Osteocyte (in vitro differentiated cells): ENCODE measurements at regions not wholly inside any gene's neighbourhood (a gene's known extent, or its start where the extent isn't known, plus 50 kb on each side); places are given as distances from the start of the nearest gene placed in this dataset.
"Not testable (repeated sequence)": the region's sequence is repeated elsewhere in the genome, so short reads cannot be mapped to it uniquely, and the experiment has no call there.

Experiments used
- DNase-seq: peaks from one replicate; pipeline ENCODE4 v3.0.0; 2021; ENCODE audit warnings: mixed read lengths; ENCODE audit not compliant: unreplicated experiment; ENCODE audit errors: extremely low spot score
- H3K27ac Mint-ChIP-seq: one replicate; pipeline ENCODE4 v1.8.0; 2021; ENCODE audit warnings: mild to moderate bottlenecking, mixed read lengths; ENCODE audit not compliant: unreplicated experiment
- H3K27me3 Mint-ChIP-seq: one replicate; pipeline ENCODE4 v1.8.0; 2021; ENCODE audit warnings: mixed read lengths; ENCODE audit not compliant: unreplicated experiment
- H3K36me3 Mint-ChIP-seq: one replicate; pipeline ENCODE4 v1.8.0; 2021; ENCODE audit warnings: mixed read lengths; ENCODE audit not compliant: unreplicated experiment
- H3K4me1 Mint-ChIP-seq: one replicate; pipeline ENCODE4 v1.8.0; 2021; ENCODE audit warnings: mixed read lengths; ENCODE audit not compliant: unreplicated experiment
- H3K4me3 Mint-ChIP-seq: one replicate; pipeline ENCODE4 v1.8.0; 2021; ENCODE audit warnings: mild to moderate bottlenecking, moderate library complexity, mixed read lengths; ENCODE audit not compliant: unreplicated experiment
- H3K9me3 Mint-ChIP-seq: one replicate; pipeline ENCODE4 v1.8.0; 2021; ENCODE audit warnings: mixed read lengths; ENCODE audit not compliant: unreplicated experiment
- TF ChIP-seq, protein P1 (sequence below): fragments of 200-600 bp; sonication (generic); IDR thresholded peaks from 2 replicates; pipeline ENCODE4 v1.5.0; 2021; ENCODE audit warnings: antibody characterized with exemption, mild to moderate bottlenecking, moderate library complexity

DNA sequence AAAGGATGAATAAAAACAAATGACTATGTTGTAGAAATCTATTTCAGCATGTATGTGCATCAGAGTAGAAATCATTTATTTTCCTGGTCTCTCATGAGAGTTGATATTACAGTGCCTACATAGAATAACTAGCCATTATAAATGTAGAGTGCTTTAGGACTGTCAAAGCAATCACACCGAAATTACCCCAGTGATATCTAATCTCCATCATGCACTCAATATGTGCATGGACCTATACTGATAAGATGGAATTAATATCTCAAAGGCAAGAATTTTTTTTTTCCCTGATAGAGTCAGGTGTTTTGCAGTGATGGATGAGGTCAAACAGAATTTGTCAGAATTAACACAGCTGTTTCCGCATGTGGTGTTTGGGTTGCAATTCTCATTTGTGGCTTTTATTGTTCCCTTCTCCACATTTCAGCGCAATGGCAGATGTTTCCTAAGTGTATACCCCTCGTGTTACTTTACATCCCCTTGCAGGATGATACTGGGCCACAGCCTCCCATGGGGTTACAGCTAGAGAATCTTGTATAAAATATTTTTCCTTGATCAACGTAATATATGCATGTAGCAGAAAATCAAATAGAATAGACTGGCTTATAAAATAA, 298.8 kb downstream of the RASEF start:
- no peak overlapping the region for H3K27ac Mint-ChIP-seq
- H3K4me1 Mint-ChIP-seq: no peaks in the 10 kb centered on the region
- no peak overlapping the region for H3K4me3 Mint-ChIP-seq
- no peaks in the 10 kb centered on the region for H3K36me3 Mint-ChIP-seq
- no peaks in the 10 kb centered on the region for H3K9me3 Mint-ChIP-seq
- TF ChIP-seq, protein P1, sequence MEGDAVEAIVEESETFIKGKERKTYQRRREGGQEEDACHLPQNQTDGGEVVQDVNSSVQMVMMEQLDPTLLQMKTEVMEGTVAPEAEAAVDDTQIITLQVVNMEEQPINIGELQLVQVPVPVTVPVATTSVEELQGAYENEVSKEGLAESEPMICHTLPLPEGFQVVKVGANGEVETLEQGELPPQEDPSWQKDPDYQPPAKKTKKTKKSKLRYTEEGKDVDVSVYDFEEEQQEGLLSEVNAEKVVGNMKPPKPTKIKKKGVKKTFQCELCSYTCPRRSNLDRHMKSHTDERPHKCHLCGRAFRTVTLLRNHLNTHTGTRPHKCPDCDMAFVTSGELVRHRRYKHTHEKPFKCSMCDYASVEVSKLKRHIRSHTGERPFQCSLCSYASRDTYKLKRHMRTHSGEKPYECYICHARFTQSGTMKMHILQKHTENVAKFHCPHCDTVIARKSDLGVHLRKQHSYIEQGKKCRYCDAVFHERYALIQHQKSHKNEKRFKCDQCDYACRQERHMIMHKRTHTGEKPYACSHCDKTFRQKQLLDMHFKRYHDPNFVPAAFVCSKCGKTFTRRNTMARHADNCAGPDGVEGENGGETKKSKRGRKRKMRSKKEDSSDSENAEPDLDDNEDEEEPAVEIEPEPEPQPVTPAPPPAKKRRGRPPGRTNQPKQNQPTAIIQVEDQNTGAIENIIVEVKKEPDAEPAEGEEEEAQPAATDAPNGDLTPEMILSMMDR: no peak
- DNase-seq: no peak
- peaks cover 4% of the 10 kb centered on the region for H3K27me3 Mint-ChIP-seq

DNA sequence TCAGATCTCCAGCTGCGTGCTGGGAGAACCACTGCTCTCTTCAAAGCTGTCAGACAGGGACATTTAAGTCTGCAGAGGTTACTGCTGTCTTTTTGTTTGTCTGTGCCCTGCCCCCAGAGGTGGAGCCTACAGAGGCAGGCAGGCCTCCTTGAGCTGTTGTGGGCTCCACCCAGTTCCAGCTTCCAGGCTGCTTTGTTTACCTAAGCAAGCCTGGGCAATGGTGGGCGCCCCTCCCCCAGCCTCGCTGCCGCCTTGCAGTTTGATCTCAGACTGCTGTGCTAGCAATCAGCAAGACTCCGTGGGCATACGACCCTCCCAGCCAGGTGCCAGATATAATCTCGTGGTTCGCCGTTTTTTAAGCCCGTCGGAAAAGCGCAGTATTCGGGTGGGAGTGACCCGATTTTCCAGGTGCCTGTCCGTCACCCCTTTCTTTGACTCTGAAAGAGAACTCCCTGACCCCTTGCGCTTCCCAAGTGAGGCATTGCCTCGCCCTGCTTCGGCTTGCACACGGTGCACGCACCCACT, 288.2 kb downstream of the RASEF start:
- H3K4me1 Mint-ChIP-seq, H3K36me3 Mint-ChIP-seq, H3K27ac Mint-ChIP-seq, H3K9me3 Mint-ChIP-seq, H3K27me3 Mint-ChIP-seq, DNase-seq, H3K4me3 Mint-ChIP-seq: not testable (repeated sequence)

DNA sequence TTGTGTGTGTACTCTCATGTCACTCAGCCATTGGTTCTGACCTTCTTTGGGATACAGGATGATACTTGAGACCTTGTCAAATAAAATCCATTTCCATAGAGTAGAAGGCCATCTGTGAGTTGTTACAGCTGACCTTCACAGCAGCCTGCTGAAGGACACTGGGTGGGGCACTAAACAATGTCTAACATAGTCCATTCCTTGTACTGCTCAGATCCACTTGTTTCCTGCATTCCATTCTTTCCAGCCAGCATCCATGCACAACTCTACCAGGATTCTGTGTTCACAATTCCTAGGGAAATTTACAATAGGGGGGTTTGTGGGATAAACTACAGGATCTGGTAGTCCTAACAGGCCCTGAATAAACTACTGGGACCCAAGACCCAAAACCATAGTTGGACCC, 286.4 kb downstream of the RASEF start:
- Mint-ChIP-seq H3K36me3 (no peaks in the 10 kb centered on the region), H3K4me1 (no peaks in the 10 kb centered on the region), H3K27me3 (no peaks in the 10 kb centered on the region), H3K27ac (no peak overlapping the region), H3K4me3 (no peak overlapping the region), H3K9me3 (peaks cover 6% of the 10 kb centered on the region)
- DNase-seq: no peak
- TF ChIP-seq, protein P1: no peak

DNA sequence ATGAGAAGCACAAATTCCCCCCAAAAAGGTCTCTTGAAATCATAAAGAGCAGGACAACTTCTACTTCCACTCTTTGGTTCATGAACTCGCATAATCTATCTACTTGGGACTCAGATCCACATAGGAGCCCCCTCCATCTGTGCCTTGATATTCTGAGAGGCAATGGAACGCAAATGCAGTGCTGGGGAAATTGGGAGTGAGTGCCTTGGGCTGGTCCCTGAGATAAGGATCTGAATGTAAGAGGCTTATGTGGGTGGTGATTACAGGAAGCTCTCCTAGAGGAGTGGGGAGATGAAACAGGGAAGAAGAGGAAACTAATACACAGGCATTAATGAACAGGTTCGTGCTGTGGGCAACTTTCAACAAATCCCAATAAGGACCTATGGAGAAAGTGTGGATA, 285.6 kb downstream of the RASEF start:
- no peaks in the 10 kb centered on the region for H3K4me1 Mint-ChIP-seq
- H3K27ac Mint-ChIP-seq: no peak overlapping the region
- TF ChIP-seq, protein P1: no peak
- no peak overlapping the region for H3K4me3 Mint-ChIP-seq
- H3K27me3 Mint-ChIP-seq: no peaks in the 10 kb centered on the region
- no peaks in the 10 kb centered on the region for H3K36me3 Mint-ChIP-seq
- no peak for DNase-seq
- peaks cover 6% of the 10 kb centered on the region for H3K9me3 Mint-ChIP-seq

DNA sequence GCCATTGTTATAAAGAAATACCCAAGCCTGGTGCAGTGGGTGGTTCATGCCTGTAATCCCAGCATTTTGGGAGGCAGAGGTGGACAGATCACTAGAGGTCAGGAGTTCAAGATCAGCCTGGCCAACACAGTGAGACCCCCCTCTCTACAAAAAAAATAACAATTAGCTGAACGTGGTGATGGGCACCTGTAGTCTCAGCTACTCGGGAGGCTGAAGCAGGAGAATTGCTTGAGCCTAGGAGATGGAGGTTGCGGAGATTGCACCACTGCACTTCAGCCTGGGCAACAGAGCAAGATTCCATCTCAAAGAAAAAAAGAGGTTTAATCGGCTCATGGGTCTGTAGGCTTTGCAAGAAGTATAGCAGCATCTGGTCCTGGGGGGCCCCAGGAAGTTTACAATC, 284.0 kb downstream of the RASEF start:
- not testable (repeated sequence) for H3K27me3 Mint-ChIP-seq, H3K4me1 Mint-ChIP-seq, H3K9me3 Mint-ChIP-seq, H3K27ac Mint-ChIP-seq, DNase-seq, H3K36me3 Mint-ChIP-seq, H3K4me3 Mint-ChIP-seq

DNA sequence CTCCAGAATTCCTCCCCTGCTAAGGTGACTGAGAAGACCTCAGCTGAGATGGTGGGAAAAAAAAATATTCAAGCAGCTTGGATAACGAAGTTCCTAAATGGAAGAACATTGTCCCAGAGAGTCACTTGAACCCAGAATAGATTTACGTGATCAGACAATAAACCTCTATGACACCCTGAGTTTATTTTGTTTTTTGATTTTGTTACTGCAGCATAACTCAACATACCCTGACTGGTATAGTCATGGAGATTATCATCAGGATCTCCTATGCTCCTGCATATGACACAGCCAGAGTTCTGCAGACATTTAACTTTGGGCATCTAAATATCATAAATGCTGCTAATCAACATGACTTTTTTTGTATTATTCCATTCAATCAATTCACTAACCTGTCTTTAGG, 282.9 kb downstream of the RASEF start:
- no peaks in the 10 kb centered on the region for H3K27me3 Mint-ChIP-seq
- H3K9me3 Mint-ChIP-seq: peaks cover 11% of the 10 kb centered on the region
- no peaks in the 10 kb centered on the region for H3K4me1 Mint-ChIP-seq
- H3K4me3 Mint-ChIP-seq: no peak overlapping the region
- H3K27ac Mint-ChIP-seq: no peak overlapping the region
- no peak for DNase-seq
- TF ChIP-seq, protein P1: no peak
- no peaks in the 10 kb centered on the region for H3K36me3 Mint-ChIP-seq
